Pancreas (tissue), 10 donors: ENCODE measurements at regions not wholly inside any gene's neighbourhood (a gene's known extent, or its start where the extent isn't known, plus 50 kb on each side); places are given as distances from the start of the nearest gene placed in this dataset.

Experiments
- ATAC-seq, 4 donors: fragments of 200-7000 bp; cut with Tn5 transposase; one replicate each; pipeline versions ENCODE4 v1.8.0 to v1.9.1; 2020; ENCODE audit warnings: mild to moderate bottlenecking in 4 of 4, moderate library complexity in 4 of 4
- DNase-seq, 6 donors: peaks; one replicate each; pipeline ENCODE4 v3.0.0-alpha.2; 2020
- FAIRE-seq: peaks from 2 replicates; lab custom pipeline; 2012; peaks lifted over from hg19 to GRCh38; lab: Jason Lieb, UNC
- H3K27ac ChIP-seq, 4 donors: fragments of 200-600 bp; sonication (generic); 1 replicate in 3 of 4; 2 replicates in 1 of 4; pipeline versions ENCODE4 v1.5.0 to v1.8.0; 2020
- H3K27me3 ChIP-seq, 4 donors: fragments of 200-600 bp; one replicate each; pipeline ENCODE4 v1.8.0; 2021
- H3K36me3 ChIP-seq, 3 donors: fragments of 200-600 bp; sonication (generic) in 1 of 3; one replicate each; pipeline versions ENCODE4 v1.5.0 to v1.8.0; 2020 to 2021
- H3K4me1 ChIP-seq, 3 donors: fragments of 200-600 bp; one replicate each; pipeline ENCODE4 v1.8.0; 2021
- H3K4me3 ChIP-seq, 4 donors: fragments of 200-600 bp; sonication (generic) in 2 of 4; one replicate each; pipeline versions ENCODE4 v1.5.0 to v1.8.0; 2020 to 2021
- H3K9me3 ChIP-seq, 4 donors: fragments of 200-600 bp; one replicate each; pipeline ENCODE4 v1.8.0; 2021
- CTCF ChIP-seq, 4 donors: fragments of 200-600 bp; sonication (generic) in 3 of 4; IDR thresholded peaks; one replicate each; pipeline versions ENCODE4 v1.5.0 to v1.8.0; 2021; ENCODE audit warnings: antibody characterized with exemption in 4 of 4
- WGBS, 2 donors: extraction: QIAGEN DNeasy Blood & Tissue Kit; methylation state at CpG; one replicate each; pipeline ENCODE4 v1.1.7; 2013; 5-methylcytosine and 5-hydroxymethylcytosine counted together
- intact Hi-C, 3 donors: fragments of 100-400 bp; cut with DNase I; formaldehyde crosslinking; loops; one replicate each; pipeline versions ENCODE4 v1.11.1 to v1.14.2; 2022
- donor health status: healthy with polysubstance abuse.
- donor health status: DM: no; HTN: no; CAD: no; lungs with moderate emphysema.
- donor health status: DM: no; HTN: no; CAD: no.
- donor health status: control.
- donor health status: control.
- donor health status: Bipolar disorder and iron deficiency.
- donor health status: DM: yes; HTN: yes; CAD: no.
- donor health status: DM: no; HTN: no; CAD: no.
- donor health status: DM: no; HTN: no; CAD: no.
- donor health status: DM: yes; HTN: yes; CAD: no.

GRCh38 chr19:31986951-31987350 is 358.5 kb upstream of the ZNF507 start:
- intact Hi-C loops = no loop called here
- ATAC-seq (no peak), DNase-seq (no peak), FAIRE-seq (no peak)
- TF ChIP-seq CTCF (IDR thresholded peaks at IDR 0.05) = no peak
- 43 to 50% methylated on average over 1 of the region's 1 CpG for WGBS, 2 donors
- H3K4me3 ChIP-seq = no peak overlapping the region
- no peaks in the 10 kb centered on the region for H3K36me3 ChIP-seq
- no peak overlapping the region for H3K27ac ChIP-seq
- no peaks in the 10 kb centered on the region for H3K27me3 ChIP-seq
- no peaks in the 10 kb centered on the region for H3K9me3 ChIP-seq
- no peaks in the 10 kb centered on the region for H3K4me1 ChIP-seq

- no peak for TF ChIP-seq CTCF (IDR thresholded peaks at IDR 0.05)
- DNase-seq (no peak), FAIRE-seq (no peak), ATAC-seq (no peak)
- H3K9me3 ChIP-seq = no peaks in the 10 kb centered on the region
- no peak overlapping the region for H3K27ac ChIP-seq
- H3K4me3 ChIP-seq = no peak overlapping the region
- intact Hi-C loops = no loop called here
- H3K4me1 ChIP-seq = no peaks in the 10 kb centered on the region
- no peaks in the 10 kb centered on the region for H3K36me3 ChIP-seq
- WGBS, 2 donors = 55 to 68% methylated on average over 2 of the region's 2 CpGs
- no peaks in the 10 kb centered on the region for H3K27me3 ChIP-seq
Observed at GRCh38 chr19:31988256-31988655, 357.2 kb upstream of the ZNF507 start.

- no peak for DNase-seq
- no peak for FAIRE-seq
Observed at GRCh38 chr19:31991984-31992655, 353.3 kb upstream of the ZNF507 start.

GRCh38 chr19:31992750-31993149 is 352.7 kb upstream of the ZNF507 start:
- Histone ChIP-seq H3K36me3 (no peaks in the 10 kb centered on the region), H3K9me3 (no peaks in the 10 kb centered on the region), H3K27ac (no peak overlapping the region), H3K27me3 (no peaks in the 10 kb centered on the region), H3K4me1 (no peaks in the 10 kb centered on the region), H3K4me3 (no peak overlapping the region)
- intact Hi-C loops = no loop called here
- no peak for TF ChIP-seq CTCF (IDR thresholded peaks at IDR 0.05)
- WGBS, 2 donors = 71 to 72% methylated on average over 3 of the region's 3 CpGs
- ATAC-seq (no peak), FAIRE-seq (no peak), DNase-seq (no peak)

More at GRCh38 chr19:31991984-31992655, 353.3 kb upstream of the ZNF507 start:
- Histone ChIP-seq H3K27me3 (no peaks in the 10 kb centered on the region), H3K4me1 (no peaks in the 10 kb centered on the region), H3K4me3 (no peak overlapping the region), H3K27ac (no peak overlapping the region), H3K36me3 (no peaks in the 10 kb centered on the region), H3K9me3 (no peaks in the 10 kb centered on the region)
- intact Hi-C loops = no loop called here
- no peak for TF ChIP-seq CTCF (IDR thresholded peaks at IDR 0.05)
- ATAC-seq = no peak
- WGBS, 2 donors = 57 to 73% methylated on average over 16 of the region's 16 CpGs

GRCh38 chr19:31995546-31995945 is 349.9 kb upstream of the ZNF507 start:
- Histone ChIP-seq H3K36me3 (no peaks in the 10 kb centered on the region), H3K9me3 (no peaks in the 10 kb centered on the region), H3K27ac (no peak overlapping the region), H3K27me3 (no peaks in the 10 kb centered on the region), H3K4me1 (no peaks in the 10 kb centered on the region), H3K4me3 (no peak overlapping the region)
- DNase-seq (no peak), ATAC-seq (no peak), FAIRE-seq (no peak)
- TF ChIP-seq CTCF (IDR thresholded peaks at IDR 0.05) = no peak
- intact Hi-C loops = no loop called here
